ENCODE measurements at regions not wholly inside any gene's neighbourhood (a gene's known extent, or its start where the extent isn't known, plus 50 kb on each side); places are given as distances from the start of the nearest gene placed in this dataset.

DNA sequence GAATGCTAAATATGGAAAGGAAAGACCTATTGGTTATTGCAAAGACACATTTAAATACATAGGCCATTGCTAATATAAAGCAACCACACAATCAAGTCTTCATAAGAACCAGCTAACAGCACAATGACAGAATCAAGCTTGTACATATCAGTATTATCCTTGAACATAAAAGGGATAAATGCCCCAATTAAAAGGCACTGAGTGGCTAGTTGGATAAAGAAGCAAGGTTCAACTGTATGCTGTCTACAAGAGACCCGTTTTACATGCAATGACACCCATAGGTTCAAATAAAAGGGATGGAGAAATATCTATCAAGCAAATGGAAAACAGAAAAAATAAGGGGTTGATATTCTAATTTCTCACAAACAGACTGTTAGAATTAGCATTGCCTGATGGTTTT is 706.1 kb downstream of the EPHA3 start (continued):
- TF ChIP-seq AFF4 (CRISPR knock-in tag; IDR thresholded peaks at IDR 0.05; ENCODE audit: borderline replicate concordance) (no peak), OVOL2 (CRISPR knock-in tag; IDR thresholded peaks at IDR 0.05; ENCODE audit: borderline replicate concordance) (no peak), ZNF138 (CRISPR knock-in tag; conservative IDR thresholded peaks at IDR 0.05) (no peak), ZMAT4 (CRISPR knock-in tag; IDR thresholded peaks at IDR 0.05) (no peak), ZNF121 (CRISPR knock-in tag; IDR thresholded peaks at IDR 0.05) (no peak)

- ATAC-seq (no peak), DNase-seq (ENCODE audit: low spot score) (no peak)
- Mint-ChIP-seq H3K4me3 (no peak overlapping the region), H3K9me3 (peaks cover 3% of the 10 kb centered on the region; the same call in 1 of the 2 replicates), H3K4me1 (peaks cover 12% of the 10 kb centered on the region), H3K27ac (no peak overlapping the region), H3K36me3 (peaks cover 5% of the 10 kb centered on the region), H3K27me3 (ENCODE audit: low read depth) (no peaks in the 10 kb centered on the region)
- CTCF ChIA-PET: no interaction called here
- POLR2A ChIA-PET: no interaction called here
- TF ChIP-seq MAX (CRISPR knock-in tag; IDR thresholded peaks at IDR 0.05): no peak
- TF ChIP-seq ELF4 (CRISPR knock-in tag; IDR thresholded peaks at IDR 0.05; ENCODE audit: low read depth): no peak
- no peak for TF ChIP-seq ARID4B (CRISPR knock-in tag; IDR thresholded peaks at IDR 0.05; ENCODE audit: borderline replicate concordance)
- no peak for TF ChIP-seq FOXP1 (CRISPR knock-in tag; IDR thresholded peaks at IDR 0.05; ENCODE audit: borderline replicate concordance)
- TF ChIP-seq, protein P1, sequence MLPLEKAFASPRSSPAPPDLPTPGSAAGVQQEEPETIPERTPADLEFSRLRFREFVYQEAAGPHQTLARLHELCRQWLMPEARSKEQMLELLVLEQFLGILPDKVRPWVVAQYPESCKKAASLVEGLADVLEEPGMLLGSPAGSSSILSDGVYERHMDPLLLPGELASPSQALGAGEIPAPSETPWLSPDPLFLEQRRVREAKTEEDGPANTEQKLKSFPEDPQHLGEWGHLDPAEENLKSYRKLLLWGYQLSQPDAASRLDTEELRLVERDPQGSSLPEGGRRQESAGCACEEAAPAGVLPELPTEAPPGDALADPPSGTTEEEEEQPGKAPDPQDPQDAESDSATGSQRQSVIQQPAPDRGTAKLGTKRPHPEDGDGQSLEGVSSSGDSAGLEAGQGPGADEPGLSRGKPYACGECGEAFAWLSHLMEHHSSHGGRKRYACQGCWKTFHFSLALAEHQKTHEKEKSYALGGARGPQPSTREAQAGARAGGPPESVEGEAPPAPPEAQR (CRISPR knock-in tag; IDR thresholded peaks at IDR 0.05): no peak
- TF ChIP-seq E2F4 (CRISPR knock-in tag; IDR thresholded peaks at IDR 0.05; ENCODE audit: borderline replicate concordance, low read depth): no peak
- TF ChIP-seq KAT7 (CRISPR knock-in tag; IDR thresholded peaks at IDR 0.05; ENCODE audit: borderline replicate concordance): no peak
- TF ChIP-seq ZNF532 (CRISPR knock-in tag; IDR thresholded peaks at IDR 0.05; ENCODE audit: borderline replicate concordance): no peak
- TF ChIP-seq HMGA2 (CRISPR knock-in tag; IDR thresholded peaks at IDR 0.05): no peak
- TF ChIP-seq GABPB1 (CRISPR knock-in tag; IDR thresholded peaks at IDR 0.05): no peak
- TF ChIP-seq ZNF423 (CRISPR knock-in tag; IDR thresholded peaks at IDR 0.05): no peak
- no peak for TF ChIP-seq TCF7 (CRISPR knock-in tag; IDR thresholded peaks at IDR 0.05; ENCODE audit: low read depth)
- no peak for TF ChIP-seq ATF3 (CRISPR knock-in tag; conservative IDR thresholded peaks at IDR 0.05)
- no peak for TF ChIP-seq TEAD1 (CRISPR knock-in tag; IDR thresholded peaks at IDR 0.05)
- no peak for TF ChIP-seq IRF2 (CRISPR knock-in tag; IDR thresholded peaks at IDR 0.05; ENCODE audit: borderline replicate concordance, low read depth)
- no peak for TF ChIP-seq NR1H2 (CRISPR knock-in tag; IDR thresholded peaks at IDR 0.05)
These were observed 733.6 kb downstream of the EPHA3 start for GRCh38 chr3:89841041-89841440.

Measured in WTC11 (cell line).